Endothelial cell (in vitro differentiated cells): ENCODE measurements at regions not wholly inside any gene's neighbourhood (a gene's known extent, or its start where the extent isn't known, plus 50 kb on each side); places are given as distances from the start of the nearest gene placed in this dataset.

Experiments
- DNase-seq: peaks from one replicate; pipeline ENCODE4 v3.0.0; 2021; ENCODE audit warnings: low spot score
- H3K27ac Mint-ChIP-seq: one replicate; pipeline ENCODE4 v1.8.0; 2021; ENCODE audit warnings: mixed read lengths, inconsistent platforms; ENCODE audit not compliant: unreplicated experiment
- H3K27me3 Mint-ChIP-seq: one replicate; pipeline ENCODE4 v1.8.0; 2021; ENCODE audit warnings: mild to moderate bottlenecking, moderate library complexity, mixed read lengths, inconsistent platforms; ENCODE audit not compliant: unreplicated experiment
- H3K36me3 Mint-ChIP-seq: one replicate; pipeline ENCODE4 v1.8.0; 2021; ENCODE audit warnings: mild to moderate bottlenecking, low read depth, mixed read lengths, inconsistent platforms; ENCODE audit not compliant: unreplicated experiment
- H3K4me1 Mint-ChIP-seq: one replicate; pipeline ENCODE4 v1.8.0; 2021; ENCODE audit warnings: mild to moderate bottlenecking, mixed read lengths, inconsistent platforms; ENCODE audit not compliant: unreplicated experiment
- H3K4me3 Mint-ChIP-seq: one replicate; pipeline ENCODE4 v1.8.0; 2021; ENCODE audit warnings: mild to moderate bottlenecking, mixed read lengths, inconsistent platforms; ENCODE audit not compliant: unreplicated experiment
- H3K9me3 Mint-ChIP-seq: one replicate; pipeline ENCODE4 v1.8.0; 2021; ENCODE audit warnings: mixed read lengths, inconsistent platforms; ENCODE audit not compliant: unreplicated experiment
- CTCF ChIP-seq: fragments of 200-600 bp; sonication (generic); IDR thresholded peaks from one replicate; pipeline ENCODE4 v1.5.0; 2021; ENCODE audit warnings: antibody characterized with exemption; ENCODE audit not compliant: unreplicated experiment

GRCh38 chr1:110816945-110817344 is 56.0 kb upstream of the CD53 start:
- no peak for TF ChIP-seq CTCF
- Mint-ChIP-seq H3K4me3 (no peak overlapping the region), H3K36me3 (no peaks in the 10 kb centered on the region), H3K27me3 (peaks cover 1% of the 10 kb centered on the region), H3K4me1 (no peaks in the 10 kb centered on the region), H3K27ac (no peak overlapping the region), H3K9me3 (no peaks in the 10 kb centered on the region)
- DNase-seq, result no peak

DNA sequence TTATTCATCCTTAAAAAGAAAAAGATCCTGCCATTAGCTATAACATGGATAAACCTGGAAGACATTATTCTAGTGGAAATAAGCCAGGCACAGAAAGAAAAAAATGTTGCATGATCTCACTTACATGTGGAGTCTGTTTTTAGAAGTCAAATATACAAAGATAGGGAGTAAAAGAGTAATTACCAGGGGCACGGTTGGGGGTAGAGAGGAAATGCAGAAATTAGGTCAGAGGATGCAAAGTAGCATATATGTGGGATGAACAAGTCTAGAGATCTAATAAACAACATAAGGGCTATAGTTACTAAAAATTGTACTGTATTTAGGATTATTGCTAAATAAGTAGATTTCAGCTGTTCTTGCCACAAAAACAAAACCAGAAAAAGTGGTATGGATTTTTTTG is 61.4 kb upstream of the CD53 start:
- no peaks in the 10 kb centered on the region for H3K4me1 Mint-ChIP-seq
- no peaks in the 10 kb centered on the region for H3K36me3 Mint-ChIP-seq
- H3K9me3 Mint-ChIP-seq, result no peaks in the 10 kb centered on the region
- TF ChIP-seq CTCF, result no peak
- H3K27me3 Mint-ChIP-seq, result no peaks in the 10 kb centered on the region
- DNase-seq, result no peak
- H3K27ac Mint-ChIP-seq, result no peak overlapping the region
- H3K4me3 Mint-ChIP-seq, result no peak overlapping the region

DNA sequence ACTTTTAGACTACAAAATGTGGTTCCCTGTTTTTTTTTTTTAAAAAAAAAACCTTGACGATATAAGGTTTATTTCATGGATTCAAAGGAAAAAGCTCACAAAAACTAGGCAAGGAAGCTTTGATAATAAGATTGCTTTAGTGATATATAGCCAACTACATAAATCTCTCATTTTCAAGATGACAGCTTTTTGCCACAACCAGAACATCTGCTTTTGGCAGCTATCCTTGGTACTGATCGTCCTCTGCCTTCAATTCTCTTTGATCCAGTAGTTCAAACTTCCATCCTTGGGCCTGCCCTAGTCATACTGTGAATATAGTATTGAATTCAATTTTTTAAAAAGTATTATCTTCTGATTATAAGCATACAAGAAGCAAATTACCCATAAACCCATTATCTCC is 72.9 kb upstream of the CD53 start:
- Mint-ChIP-seq H3K4me3 (no peak overlapping the region), H3K27me3 (no peaks in the 10 kb centered on the region), H3K36me3 (no peaks in the 10 kb centered on the region), H3K27ac (no peak overlapping the region), H3K9me3 (no peaks in the 10 kb centered on the region), H3K4me1 (no peaks in the 10 kb centered on the region)
- DNase-seq, result no peak
- TF ChIP-seq CTCF, result no peak

DNA sequence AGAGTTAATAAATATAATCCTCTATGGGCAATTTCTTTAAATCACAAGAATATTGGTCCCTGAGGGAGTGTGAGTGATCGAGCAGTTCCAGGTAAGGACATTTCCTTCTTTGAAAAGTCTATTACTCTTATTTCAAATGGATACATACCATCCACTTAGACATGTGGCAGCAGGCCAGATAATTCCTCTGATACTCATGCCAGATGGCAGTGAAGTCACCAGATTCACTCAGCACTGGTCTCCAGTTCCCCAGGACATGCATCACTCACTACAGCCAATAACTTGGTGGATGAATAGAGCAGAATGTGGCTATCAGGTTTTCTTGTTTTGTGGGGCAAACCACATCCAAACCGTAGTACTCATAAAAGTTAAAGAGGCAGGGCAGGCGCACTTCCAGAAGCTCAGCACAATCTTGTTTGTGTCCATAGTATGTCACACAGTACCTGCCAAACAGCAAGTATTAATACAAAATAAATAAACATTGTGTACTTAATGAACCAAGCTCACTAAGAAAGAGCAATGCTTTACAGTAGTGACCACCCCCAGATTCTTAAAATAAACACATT is 74.2 kb upstream of the CD53 start:
- Mint-ChIP-seq H3K27ac (no peak overlapping the region), H3K36me3 (no peaks in the 10 kb centered on the region), H3K27me3 (no peaks in the 10 kb centered on the region)

DNA sequence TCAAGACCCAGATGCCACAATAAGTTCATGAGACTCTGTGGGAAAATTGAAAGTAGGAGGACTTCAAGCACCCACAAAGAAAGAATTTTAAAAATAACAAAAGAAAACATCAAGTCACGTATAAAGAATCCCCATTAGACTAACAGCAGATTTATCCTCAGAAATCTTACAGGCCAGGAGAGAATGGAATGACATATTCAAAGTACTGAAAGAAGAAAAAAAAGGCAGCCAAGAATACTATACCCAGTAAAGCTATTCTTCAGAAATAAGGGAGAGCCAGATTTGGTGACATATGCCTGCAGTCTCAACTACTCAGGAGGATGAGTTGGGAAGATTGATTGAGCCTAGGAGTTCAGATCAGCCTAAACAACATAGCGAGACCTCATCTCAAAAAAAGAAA is 84.3 kb upstream of the CD53 start:
- Mint-ChIP-seq H3K4me1 (no peaks in the 10 kb centered on the region), H3K4me3 (no peak overlapping the region), H3K27me3 (no peaks in the 10 kb centered on the region), H3K9me3 (no peaks in the 10 kb centered on the region), H3K36me3 (no peaks in the 10 kb centered on the region), H3K27ac (no peak overlapping the region)
- no peak for DNase-seq
- TF ChIP-seq CTCF, result no peak

More for the DNA sequence above, 74.2 kb upstream of the CD53 start:
- Mint-ChIP-seq H3K9me3 (no peaks in the 10 kb centered on the region), H3K4me3 (no peak overlapping the region), H3K4me1 (no peaks in the 10 kb centered on the region)
- no peak for TF ChIP-seq CTCF
- DNase-seq, result no peak
